ENCODE measurements at regions not wholly inside any gene's neighbourhood (a gene's known extent, or its start where the extent isn't known, plus 50 kb on each side); places are given as distances from the start of the nearest gene placed in this dataset.

GRCh38 chr10:118939211-118940007 is 90.1 kb upstream of the NANOS1 start:
- Histone ChIP-seq H3K27ac (replicated peaks) (no peak overlapping the region), H3K4me3 (replicated peaks; ENCODE audit: insufficient read depth, low read length) (no peak overlapping the region), H3K27me3 (ENCODE audit: insufficient read depth, poor library complexity, severe bottlenecking) (no peaks in the 10 kb centered on the region)
- no peak for DNase-seq (ENCODE audit: low read depth in 1 of 2, low spot score in 1 of 2)
- TF ChIP-seq POLR2AphosphoS5 (IDR thresholded peaks at IDR 0.05; ENCODE audit: low read depth), result no peak
- TF ChIP-seq SPI1 (IDR thresholded peaks at IDR 0.05; ENCODE audit: borderline replicate concordance, low read depth), result no peak
- no peak for TF ChIP-seq CTCF (IDR thresholded peaks at IDR 0.05; ENCODE audit: insufficient read depth, low read length)
- TF ChIP-seq GABPA (IDR thresholded peaks at IDR 0.05; ENCODE audit: low read depth), result no peak
- no peak for TF ChIP-seq REST (IDR thresholded peaks at IDR 0.05; ENCODE audit: insufficient replicate concordance, low read depth)

GRCh38 chr10:118940386-118940785 is 89.1 kb upstream of the NANOS1 start:
- TF ChIP-seq GABPA (IDR thresholded peaks at IDR 0.05; ENCODE audit: low read depth) (no peak), REST (IDR thresholded peaks at IDR 0.05; ENCODE audit: insufficient replicate concordance, low read depth) (no peak), POLR2AphosphoS5 (IDR thresholded peaks at IDR 0.05; ENCODE audit: low read depth) (no peak), SPI1 (IDR thresholded peaks at IDR 0.05; ENCODE audit: borderline replicate concordance, low read depth) (no peak)
- DNase-seq (ENCODE audit: low read depth in 1 of 2, low spot score in 1 of 2), result no peak
- no peak overlapping the region for H3K4me3 ChIP-seq (replicated peaks; ENCODE audit: insufficient read depth, low read length)
- no peak overlapping the region for H3K27ac ChIP-seq (replicated peaks)
- H3K27me3 ChIP-seq (ENCODE audit: insufficient read depth, poor library complexity, severe bottlenecking), result no peaks in the 10 kb centered on the region

- no peak for DNase-seq (ENCODE audit: low read depth in 1 of 2, low spot score in 1 of 2)
- TF ChIP-seq SPI1 (IDR thresholded peaks at IDR 0.05; ENCODE audit: borderline replicate concordance, low read depth), result no peak
- TF ChIP-seq REST (IDR thresholded peaks at IDR 0.05; ENCODE audit: insufficient replicate concordance, low read depth), result no peak
- TF ChIP-seq POLR2AphosphoS5 (IDR thresholded peaks at IDR 0.05; ENCODE audit: low read depth), result no peak
- TF ChIP-seq CTCF (IDR thresholded peaks at IDR 0.05; ENCODE audit: insufficient read depth, low read length), result no peak
- no peak for TF ChIP-seq GABPA (IDR thresholded peaks at IDR 0.05; ENCODE audit: low read depth)
- Histone ChIP-seq H3K27ac (replicated peaks) (no peak overlapping the region), H3K4me3 (replicated peaks; ENCODE audit: insufficient read depth, low read length) (no peak overlapping the region), H3K27me3 (ENCODE audit: insufficient read depth, poor library complexity, severe bottlenecking) (no peaks in the 10 kb centered on the region)
Observed at GRCh38 chr10:118943253-118943652, 86.3 kb upstream of the NANOS1 start.
